Tongue (tissue), 1 donor: ENCODE measurements at regions not wholly inside any gene's neighbourhood (a gene's known extent, or its start where the extent isn't known, plus 50 kb on each side); places are given as distances from the start of the nearest gene placed in this dataset.
"Not testable (repeated sequence)": the region's sequence is repeated elsewhere in the genome, so short reads cannot be mapped to it uniquely, and the experiment has no call there.

Experiments
- DNase-seq: peaks from one replicate; pipeline ENCODE4 v3.0.0-alpha.2; 2015

DNA sequence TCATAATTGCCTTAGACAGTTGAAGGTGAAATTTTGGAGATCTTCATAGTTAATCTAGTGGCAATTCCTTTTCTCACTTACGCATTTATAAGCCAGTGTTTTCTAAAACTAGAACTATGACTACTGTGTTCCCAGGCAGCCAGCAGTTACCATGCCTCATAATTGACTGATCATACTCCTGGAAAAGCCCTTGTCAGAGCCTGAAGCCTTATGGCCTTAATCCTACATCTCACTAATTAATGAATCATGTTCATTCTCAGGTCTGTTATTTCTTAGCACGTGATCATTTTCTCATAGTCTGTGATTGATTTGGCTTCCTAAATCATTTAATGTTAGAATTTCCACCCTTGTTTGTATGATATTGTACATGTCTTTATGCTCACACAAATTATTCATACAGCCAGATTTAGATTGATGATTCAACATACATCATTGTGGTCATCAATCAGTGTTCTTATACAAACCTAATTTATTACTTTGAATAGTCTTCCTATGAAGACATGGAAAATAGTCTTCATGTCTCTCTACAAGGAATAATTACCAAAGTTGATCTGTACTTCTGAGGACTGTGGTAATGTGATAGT, 132.6 kb upstream of the ASCC3 start:
- DNase-seq, result no peak

GRCh38 chr6:101015541-101015940, 134.4 kb upstream of the ASCC3 start:
- DNase-seq, result no peak

- no peak for DNase-seq
Measured at GRCh38 chr6:101016163-101016562, 135.0 kb upstream of the ASCC3 start.

GRCh38 chr6:101018157-101018556, 137.0 kb upstream of the ASCC3 start:
- no peak for DNase-seq

DNA sequence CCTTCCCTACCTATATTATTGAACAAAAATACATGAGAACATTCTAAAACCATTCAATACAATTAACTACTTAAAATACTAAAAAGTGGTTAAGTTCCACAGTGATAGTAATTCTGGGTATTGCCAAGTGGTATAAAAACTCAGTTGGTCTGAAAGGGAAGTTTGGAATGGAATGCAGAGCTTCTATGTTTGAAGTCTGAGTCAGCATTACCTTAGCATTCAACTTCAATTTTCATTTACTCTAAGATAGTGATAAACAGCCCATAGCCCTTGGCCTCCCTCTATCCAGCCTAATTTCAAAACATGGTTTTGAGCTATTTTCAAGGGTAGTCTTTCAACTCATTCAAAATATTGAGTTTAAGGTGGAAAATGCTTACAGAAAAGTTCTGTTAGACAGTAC, 140.4 kb upstream of the ASCC3 start:
- DNase-seq, result no peak

DNA sequence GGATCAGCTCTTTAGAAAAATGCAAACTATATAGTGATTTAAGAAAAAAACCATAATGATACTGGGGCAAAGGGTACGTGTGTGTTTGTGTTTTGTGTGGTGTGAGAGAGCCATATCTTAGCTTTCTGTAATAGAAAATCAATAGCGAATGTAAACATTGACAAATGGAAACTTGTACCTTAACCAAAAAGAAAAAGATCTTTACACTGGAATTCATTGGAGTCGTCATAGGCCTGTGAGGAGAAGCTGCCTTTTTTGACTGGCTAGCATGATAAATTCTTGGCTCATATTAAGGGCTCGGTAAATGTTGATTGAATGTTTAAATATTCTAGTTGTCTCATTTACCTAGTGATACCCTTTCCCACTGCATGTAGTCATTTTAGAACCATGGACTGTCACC, 161.8 kb upstream of the ASCC3 start:
- no peak for DNase-seq

DNA sequence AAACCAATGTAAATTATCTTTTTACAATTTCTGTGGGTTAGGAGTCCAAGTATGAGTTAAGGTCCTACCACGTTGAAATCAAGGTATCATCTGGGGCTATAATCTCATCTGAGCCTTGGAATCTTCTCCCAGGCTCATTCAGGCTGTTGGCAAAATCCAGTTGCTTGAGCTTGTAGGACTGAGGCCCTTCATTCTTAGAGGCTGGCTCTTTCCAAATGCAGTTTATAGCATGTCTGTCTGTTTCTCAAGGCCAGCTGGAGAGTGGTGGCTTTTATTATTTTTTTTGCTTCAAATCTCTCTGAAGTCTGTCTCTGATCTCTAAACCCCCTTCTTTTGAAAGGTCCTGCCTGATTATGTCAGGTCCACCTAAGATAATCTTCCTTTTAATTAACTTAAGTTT, 177.2 kb upstream of the ASCC3 start:
- no peak for DNase-seq

- DNase-seq, result no peak
Measured at GRCh38 chr6:101066481-101066880, 185.4 kb upstream of the ASCC3 start.

DNA sequence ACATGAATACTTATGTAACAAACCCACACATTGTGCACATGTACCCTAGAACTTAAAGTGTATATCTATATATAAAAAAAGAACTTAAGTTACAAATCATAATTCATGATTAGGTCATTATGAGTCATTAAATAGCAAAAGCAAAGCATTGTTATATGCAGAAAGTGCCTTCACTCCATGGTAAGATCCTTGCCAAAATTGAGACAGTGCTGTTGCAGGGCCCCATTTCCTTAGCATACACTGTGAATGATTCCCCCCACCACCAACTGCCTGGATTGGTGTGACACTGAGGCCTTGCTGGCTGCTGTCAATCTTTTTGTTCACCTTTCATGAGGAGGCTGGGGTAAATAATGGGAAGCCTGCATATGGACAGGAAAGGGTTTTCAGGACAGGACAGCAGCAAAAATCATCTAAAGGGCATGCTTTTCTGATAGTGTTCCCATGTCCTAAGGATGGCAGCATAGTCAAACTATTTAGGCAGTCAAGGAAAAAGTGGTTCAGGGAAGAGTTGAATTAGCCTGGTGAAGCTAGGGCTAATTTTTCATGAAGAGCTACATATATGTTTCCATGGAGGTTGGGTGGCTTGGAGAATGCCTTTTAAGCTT, 188.2 kb upstream of the ASCC3 start:
- no peak for DNase-seq

GRCh38 chr6:101070044-101070608, 189.0 kb upstream of the ASCC3 start:
- DNase-seq, result no peak

- no peak for DNase-seq
Measured at GRCh38 chr6:101077344-101077743, 196.2 kb upstream of the ASCC3 start.

GRCh38 chr6:101079696-101080270, 198.7 kb upstream of the ASCC3 start:
- DNase-seq, result no peak

DNA sequence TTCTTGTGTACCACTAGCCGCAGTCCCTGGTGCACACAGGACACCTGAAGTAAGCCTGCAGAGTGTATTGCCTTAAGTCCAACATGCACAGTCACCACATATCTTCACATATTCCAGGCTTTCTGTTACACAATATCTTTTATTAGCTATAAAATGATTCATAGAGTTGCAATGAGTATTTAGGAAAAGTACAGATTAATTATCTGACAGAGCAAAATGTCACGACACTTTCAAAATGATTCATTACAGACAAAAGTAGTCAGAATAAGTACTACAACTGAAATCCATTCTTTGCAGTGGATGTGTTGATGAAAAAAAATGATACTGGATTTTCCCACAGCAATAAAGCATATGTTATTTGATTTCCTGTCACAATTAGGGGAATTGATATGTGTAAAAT, 199.5 kb upstream of the ASCC3 start:
- DNase-seq, result no peak

DNA sequence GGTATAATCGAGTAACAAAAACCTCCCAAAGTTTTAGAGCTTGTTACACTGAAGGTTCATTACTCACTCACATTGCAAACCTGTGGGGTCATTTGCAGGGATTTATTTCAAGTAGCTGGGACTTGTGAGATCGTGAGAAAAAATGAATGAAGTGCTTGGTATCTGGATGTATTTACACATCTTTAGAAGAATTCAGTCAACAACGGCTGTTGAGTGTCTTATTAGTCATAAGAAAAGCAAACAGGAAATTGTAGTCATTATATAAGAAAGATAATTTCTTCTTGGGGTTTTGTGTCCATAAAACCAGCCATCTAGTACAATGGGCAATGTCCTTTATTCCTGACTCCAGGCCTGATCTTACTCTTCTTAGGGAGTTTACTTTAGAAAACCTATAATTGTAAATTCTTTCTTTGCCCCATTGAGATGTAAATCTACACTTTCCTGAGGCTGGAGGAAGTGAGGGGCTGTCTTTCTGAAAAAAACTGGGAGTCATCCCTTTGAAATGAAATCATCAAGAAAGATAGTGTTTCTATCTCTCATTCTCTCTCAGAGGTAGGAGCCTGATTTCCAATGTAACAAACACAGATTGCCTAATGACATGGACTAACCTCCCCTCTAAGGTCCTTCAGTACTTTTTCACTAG, 202.5 kb upstream of the ASCC3 start:
- no peak for DNase-seq

GRCh38 chr6:101085327-101085726, 204.2 kb upstream of the ASCC3 start:
- DNase-seq, result no peak

GRCh38 chr6:101086473-101086872, 205.3 kb upstream of the ASCC3 start:
- no peak for DNase-seq

DNA sequence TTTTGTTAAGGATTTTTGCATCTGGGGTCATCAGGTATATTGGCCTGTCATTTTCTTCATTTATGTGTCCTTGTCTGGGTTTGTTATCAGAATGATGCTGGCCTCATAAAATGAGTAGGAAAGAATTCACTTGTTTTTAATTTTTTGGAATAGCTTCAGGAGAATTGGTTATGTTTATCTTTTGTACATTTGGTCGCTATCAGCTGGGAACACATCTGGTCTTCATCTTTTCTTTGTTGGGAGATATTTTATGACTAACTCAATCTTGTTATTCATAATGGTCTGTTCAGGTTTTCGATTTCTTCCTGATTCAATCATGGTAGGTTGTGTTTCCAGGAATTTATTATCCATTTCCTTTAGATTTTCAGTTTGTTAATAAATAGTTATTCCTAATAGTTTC, 207.5 kb upstream of the ASCC3 start:
- DNase-seq, result no peak

GRCh38 chr6:101089640-101090039, 208.5 kb upstream of the ASCC3 start:
- DNase-seq, result no peak

DNA sequence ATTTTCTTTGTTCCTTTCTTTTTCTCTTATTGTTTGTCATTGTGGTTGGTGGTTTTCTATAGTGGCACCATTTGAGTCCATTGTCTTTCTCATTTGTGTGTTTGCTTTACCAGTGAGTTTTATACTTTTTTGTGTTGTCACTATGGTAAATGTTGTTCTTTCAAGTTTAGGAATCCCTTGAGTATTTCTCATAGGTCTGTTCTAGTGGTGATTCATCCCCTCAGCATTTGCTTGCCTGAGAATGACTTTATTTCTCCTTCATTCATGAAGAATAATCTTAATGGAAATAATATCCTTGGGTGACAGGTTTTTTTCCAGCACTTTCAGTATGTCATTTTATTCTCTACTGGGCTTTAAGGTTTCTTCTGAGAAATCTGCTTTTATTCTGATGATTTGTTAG, 209.2 kb upstream of the ASCC3 start:
- DNase-seq, result no peak

DNA sequence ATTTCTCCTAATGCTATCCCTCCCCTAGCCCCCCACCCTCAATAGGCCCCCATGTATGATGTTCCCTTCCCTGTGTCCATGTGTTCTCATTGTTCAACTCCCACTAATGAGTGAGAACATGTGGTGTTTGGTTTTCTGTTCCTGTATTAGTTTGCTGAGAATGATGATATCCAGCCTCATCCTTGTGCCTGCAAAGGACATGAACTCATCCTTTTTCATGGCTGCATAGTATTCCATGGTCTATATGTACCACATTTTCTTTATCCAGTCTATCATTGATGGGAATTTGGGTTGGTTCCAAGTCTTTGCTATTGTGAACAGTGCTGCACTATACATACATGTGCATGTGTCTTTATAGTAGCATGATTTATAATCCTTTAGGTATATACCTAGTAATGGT, 217.5 kb upstream of the ASCC3 start:
- DNase-seq, result not testable (repeated sequence)

GRCh38 chr6:101102702-101103101, 221.6 kb upstream of the ASCC3 start:
- no peak for DNase-seq

DNA sequence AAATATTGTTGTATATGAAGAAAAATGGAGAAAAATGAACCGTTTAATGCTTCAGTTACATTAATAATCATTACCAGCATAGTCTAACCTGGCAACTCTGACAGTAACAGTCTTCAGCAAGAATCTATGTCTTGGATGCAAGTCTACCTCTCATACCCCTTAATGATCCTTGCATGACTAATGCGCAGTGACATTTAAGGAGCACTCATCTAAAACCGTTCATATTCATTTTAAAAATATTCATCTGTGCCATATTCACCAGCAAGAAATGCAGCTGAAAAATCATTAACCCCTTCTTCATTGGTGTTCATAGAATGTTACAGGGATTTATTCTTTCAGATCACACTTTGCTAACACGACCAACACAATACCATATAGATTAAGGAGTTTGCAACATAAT, 227.2 kb upstream of the ASCC3 start:
- no peak for DNase-seq

DNA sequence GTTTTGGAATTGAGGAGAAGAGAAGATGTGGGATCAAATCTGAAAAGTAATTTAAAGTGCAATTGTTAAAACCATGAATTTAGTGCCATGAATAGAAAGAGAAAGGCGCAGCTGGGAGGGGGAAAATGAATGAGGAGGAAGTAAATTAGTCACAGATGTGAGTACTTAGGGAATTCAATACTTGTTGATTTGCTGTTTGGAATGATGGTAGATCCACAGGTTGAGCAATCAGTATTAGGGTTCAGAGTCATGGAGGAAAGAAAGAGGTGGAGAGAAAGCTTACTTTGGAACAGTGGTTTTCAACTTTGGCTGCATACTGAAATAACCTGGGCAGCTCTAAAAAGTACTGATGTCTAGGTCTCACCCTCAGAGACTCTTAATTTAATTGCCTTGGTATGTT, 229.7 kb upstream of the ASCC3 start:
- no peak for DNase-seq
